Omental fat pad (tissue), 3 donors: ENCODE measurements at regions not wholly inside any gene's neighbourhood (a gene's known extent, or its start where the extent isn't known, plus 50 kb on each side); places are given as distances from the start of the nearest gene placed in this dataset.

Source experiments
- ATAC-seq: fragments of 150-250 bp; one replicate; pipeline ENCODE4 v1.9.1; 2016; ENCODE audit warnings: mild to moderate bottlenecking, moderate library complexity; ENCODE audit not compliant: low FRiP score
- DNase-seq: peaks from one replicate; pipeline ENCODE4 v3.0.0-alpha.2; 2019; ENCODE audit warnings: low spot score
- TF ChIP-seq, protein P1 (sequence below), 3 donors: fragments of 450-650 bp; IDR thresholded peaks; one replicate each; pipeline ENCODE4 v1.5.1; 2016 to 2017; ENCODE audit warnings: antibody characterized with exemption in 3 of 3, mild to moderate bottlenecking in 3 of 3, moderate library complexity in 2 of 3

DNA sequence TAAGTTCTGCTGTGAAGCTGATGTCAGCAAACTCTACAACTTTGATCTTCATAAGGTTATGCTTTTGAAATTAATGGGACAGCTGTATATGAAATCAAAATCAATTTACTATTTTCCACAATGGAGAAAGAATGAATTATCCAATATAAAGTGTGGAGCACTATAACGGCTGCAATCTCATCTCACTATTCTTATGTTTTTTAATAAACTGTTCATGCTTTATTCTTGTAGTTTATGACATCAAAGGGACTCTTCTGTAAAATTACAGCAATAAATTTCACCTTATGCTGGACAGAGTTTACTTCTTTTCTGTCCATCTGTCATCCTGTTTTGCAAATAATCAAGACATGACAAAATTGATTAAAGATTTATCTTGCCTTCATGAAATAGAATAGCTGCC lies 192.5 kb downstream of the TECRL start:
- TF ChIP-seq, protein P1, sequence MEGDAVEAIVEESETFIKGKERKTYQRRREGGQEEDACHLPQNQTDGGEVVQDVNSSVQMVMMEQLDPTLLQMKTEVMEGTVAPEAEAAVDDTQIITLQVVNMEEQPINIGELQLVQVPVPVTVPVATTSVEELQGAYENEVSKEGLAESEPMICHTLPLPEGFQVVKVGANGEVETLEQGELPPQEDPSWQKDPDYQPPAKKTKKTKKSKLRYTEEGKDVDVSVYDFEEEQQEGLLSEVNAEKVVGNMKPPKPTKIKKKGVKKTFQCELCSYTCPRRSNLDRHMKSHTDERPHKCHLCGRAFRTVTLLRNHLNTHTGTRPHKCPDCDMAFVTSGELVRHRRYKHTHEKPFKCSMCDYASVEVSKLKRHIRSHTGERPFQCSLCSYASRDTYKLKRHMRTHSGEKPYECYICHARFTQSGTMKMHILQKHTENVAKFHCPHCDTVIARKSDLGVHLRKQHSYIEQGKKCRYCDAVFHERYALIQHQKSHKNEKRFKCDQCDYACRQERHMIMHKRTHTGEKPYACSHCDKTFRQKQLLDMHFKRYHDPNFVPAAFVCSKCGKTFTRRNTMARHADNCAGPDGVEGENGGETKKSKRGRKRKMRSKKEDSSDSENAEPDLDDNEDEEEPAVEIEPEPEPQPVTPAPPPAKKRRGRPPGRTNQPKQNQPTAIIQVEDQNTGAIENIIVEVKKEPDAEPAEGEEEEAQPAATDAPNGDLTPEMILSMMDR (IDR thresholded peaks at IDR 0.05), result no peak
- no peak for DNase-seq
- ATAC-seq, result no peak

DNA sequence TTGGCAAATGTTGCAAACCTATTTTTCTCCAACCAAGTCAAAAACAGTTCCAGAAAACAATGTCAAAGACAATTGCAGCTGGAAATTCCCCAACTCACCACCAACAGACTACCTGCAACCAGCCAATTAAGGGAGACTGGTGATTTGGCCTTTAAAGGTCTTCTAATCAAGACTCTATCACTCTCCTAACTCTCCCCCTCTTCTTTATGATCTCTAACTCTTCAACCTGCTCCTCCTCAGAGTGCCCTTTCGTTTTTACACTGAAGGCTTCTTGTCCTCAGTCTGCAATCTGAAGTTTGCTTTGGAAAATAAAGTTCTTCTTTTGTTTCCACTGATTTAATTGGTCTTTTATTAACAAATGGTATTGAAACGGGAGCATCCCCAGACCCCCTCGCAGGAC lies 203.9 kb downstream of the TECRL start:
- DNase-seq, result no peak
- no peak for ATAC-seq
- TF ChIP-seq, protein P1 (IDR thresholded peaks at IDR 0.05), result no peak

DNA sequence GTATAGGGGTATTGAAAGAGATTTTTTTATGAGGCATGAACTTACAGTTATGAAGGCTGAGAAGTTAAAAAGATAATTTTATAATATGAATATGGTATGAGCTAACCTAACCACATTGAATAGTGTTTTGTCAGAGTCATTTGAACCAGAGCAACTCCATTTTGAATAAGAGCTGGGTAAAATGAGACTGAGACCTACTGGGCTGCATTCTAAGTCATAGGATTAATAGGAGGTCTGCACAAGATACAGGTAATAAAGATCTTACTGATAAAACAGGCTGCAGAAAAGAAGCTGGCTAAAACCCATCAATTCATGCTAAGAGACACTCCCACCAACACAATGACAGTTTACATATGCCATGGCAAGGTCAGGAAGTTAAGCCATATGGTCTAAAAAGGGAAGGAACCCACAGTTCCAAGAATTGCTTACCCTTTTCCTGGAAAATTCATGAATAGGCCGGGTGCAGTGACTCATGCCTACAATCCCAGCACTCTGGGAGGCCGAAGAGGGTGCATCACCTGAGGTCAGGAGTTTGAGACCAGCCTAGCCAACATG lies 209.2 kb downstream of the TECRL start:
- DNase-seq, result no peak
- TF ChIP-seq, protein P1 (IDR thresholded peaks at IDR 0.05), result no peak
- no peak for ATAC-seq

DNA sequence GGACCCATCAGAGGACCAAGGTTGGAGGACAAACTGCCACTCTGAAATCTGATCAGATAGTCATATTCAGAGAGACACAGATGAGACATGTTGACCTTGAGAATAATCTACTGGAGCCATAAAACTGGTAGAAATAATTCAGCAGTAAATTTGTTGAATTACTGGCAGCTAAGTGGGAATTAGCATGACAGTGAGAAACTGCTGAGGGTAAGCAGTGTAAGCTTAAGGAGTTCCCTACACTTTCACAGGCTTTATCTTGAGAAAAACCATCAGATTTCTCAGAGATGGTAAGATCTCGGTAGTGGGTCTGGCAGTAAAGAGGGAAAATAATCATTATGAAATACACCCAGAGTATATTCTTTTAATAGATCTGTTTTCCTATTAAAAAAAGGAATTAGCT lies 213.7 kb downstream of the TECRL start:
- TF ChIP-seq, protein P1 (IDR thresholded peaks at IDR 0.05), result no peak
- ATAC-seq, result no peak
- DNase-seq, result no peak

DNA sequence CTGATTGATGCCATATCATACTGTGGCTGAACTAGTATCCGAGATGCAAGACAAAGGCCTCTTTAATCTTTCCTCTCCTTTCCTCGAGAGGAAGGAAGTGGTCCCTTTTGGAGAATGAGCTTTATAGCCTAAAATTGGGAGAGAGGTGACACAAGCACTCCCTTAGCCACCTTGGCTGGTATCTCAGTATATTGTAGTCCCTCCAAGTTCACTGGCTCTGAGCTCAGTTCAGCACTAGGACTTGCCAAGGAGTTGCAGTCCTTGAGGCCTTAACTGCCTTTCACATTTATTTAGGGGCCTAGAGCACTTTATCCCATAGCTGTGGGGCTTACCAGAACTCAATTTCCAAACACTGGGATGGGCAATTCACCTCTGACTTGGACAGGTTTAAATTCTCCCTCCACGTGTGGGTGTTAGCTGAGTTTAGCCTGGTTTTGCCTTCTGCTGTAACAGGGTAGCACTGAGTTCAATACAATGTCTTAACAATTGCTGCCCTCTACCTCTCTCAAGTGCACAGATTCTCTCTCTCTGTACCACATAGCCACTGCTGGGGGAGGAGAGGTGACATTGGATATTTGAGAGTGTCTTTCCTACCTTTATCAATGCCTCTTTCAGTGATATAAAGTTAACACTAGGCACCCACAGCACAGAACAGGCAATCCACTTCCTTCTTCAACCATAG lies 216.4 kb downstream of the TECRL start:
- DNase-seq (no peak), ATAC-seq (no peak)
- TF ChIP-seq, protein P1 (IDR thresholded peaks at IDR 0.05), result no peak

DNA sequence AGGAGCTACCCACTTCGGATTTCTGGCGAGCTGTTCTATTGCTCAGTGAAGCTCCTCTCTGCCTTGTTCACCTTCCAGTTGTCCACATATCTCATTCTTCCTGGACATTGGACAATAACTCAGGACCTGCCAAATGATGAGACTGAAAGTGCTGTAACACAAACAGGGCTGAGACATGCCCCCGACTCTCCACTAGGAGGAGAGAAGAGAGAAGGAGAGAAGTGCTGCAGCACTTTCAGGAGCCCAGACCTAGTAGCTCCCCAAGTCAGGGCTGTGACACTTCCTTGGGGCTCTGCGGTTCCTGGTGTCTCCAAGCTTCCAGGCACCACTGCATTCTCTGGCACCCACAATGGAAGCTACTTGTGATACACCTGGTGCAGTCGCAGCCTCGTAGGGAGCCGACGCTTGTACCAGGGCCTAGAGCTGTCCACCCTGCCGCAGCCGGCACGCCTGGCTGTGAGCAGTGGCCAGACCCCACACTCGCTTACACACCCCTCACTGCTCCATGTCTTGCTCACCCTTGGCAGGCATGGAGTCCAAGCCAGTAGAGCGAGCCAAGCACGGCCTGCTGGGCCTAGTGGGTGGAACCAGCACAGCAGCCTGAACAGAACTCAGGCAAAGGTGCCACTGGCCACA lies 234.9 kb downstream of the TECRL start:
- DNase-seq (no peak), ATAC-seq (no peak)
- TF ChIP-seq, protein P1 (IDR thresholded peaks at IDR 0.05), result no peak

DNA sequence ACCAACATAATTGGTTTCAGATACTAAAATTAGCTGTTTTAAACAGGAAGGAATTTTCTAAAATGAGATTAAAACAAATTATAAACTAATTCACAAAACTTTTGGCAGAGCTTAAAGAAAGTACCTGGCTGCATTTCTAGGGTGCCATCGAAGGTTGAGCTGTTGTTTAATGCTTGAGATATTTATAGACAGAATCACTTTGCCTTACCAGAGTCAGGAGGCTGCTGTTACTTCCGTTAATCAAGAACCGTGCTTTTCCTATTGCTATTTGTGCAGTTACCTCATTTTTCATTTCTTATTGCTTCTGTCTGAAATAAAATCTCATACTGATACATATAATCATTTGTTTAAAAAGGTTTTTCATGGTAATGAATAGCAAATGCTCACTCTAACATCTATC lies 242.9 kb downstream of the TECRL start:
- ATAC-seq (no peak), DNase-seq (no peak)
- TF ChIP-seq, protein P1 (IDR thresholded peaks at IDR 0.05), result no peak
